IPS-NIHi7 (cell line): ENCODE measurements at regions not wholly inside any gene's neighbourhood (a gene's known extent, or its start where the extent isn't known, plus 50 kb on each side); places are given as distances from the start of the nearest gene placed in this dataset.
A peak's percentile ranks its signal among the peaks of the same experiment; 100 is the strongest.

ENCODE experiments used
- DNase-seq: peaks from one replicate; pipeline ENCODE4 v3.0.0; 2012; ENCODE audit warnings: mixed read lengths; ENCODE audit errors: extremely low spot score

- no peak for DNase-seq
Measured at GRCh38 chr3:18681818-18682345, 256.7 kb upstream of the SATB1 start.

DNA sequence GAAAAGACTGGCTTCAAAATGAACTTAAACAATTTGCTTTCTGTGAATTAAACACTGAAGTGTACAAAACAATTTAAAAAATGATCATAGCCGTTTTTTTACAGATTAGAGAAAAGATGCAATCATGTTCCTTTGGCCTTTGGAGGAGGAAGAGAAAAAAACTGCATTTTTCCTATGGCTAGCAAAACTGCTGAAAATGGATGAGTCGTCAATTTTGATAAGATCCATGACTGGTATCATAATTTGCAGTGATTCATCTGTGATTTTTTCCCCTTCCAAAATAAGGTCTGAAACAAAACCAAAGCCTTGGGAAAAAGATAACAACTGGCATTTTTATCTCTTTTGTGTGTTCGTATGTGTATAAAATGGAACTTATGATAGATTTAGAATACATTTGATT is 255.6 kb upstream of the SATB1 start:
- DNase-seq = no peak

- no peak for DNase-seq
Measured at GRCh38 chr3:18679238-18679637, 254.1 kb upstream of the SATB1 start.

- DNase-seq = no peak
Measured at GRCh38 chr3:18675197-18675596, 250.1 kb upstream of the SATB1 start.

GRCh38 chr3:18672561-18672960 is 247.4 kb upstream of the SATB1 start:
- no peak for DNase-seq

- DNase-seq = no peak
Measured at GRCh38 chr3:18670759-18671158, 245.6 kb upstream of the SATB1 start.

- no peak for DNase-seq
Measured at GRCh38 chr3:18669374-18669773, 244.2 kb upstream of the SATB1 start.

- peak; percentile 31 for DNase-seq
Measured at GRCh38 chr3:18667552-18667951, 242.4 kb upstream of the SATB1 start.

DNA sequence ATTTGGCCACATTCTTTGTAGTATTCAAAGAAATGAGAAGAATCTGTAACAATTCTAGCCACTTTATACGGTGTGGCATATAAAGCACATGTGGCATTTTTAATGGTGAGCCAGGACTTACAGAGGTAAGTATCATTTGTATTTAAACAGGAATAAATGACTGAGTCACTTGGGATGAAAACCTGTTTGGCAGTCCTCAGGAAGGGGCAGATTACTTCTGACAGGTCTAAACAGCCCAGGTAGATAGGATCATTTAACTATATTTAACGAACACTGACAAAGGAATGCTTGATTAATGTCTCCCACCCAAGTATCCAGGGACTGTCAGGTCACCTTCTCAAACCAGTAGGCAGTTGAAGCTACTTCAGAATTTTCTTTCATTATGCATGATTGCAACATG is 241.5 kb upstream of the SATB1 start:
- no peak for DNase-seq

DNA sequence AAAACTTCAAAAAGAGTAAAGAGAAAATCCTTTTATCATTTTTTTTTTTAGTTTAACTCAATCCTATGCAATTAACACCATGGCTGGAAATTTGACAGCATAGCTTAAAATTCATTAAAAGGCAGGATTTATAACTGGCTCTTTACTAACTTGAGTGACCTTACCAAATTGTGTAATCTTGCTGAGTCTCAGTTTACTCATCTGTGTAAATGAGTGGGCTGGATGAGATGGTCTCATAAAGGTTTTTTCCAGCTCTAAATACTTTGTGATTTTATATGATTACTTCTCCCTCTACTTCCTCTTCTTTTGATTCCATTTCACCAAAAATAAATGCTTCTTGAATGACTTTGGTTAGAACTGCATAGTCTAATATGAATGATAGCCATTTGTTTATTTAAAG is 234.9 kb upstream of the SATB1 start:
- no peak for DNase-seq

- no peak for DNase-seq
Measured at GRCh38 chr3:18657858-18658820, 233.0 kb upstream of the SATB1 start.

DNA sequence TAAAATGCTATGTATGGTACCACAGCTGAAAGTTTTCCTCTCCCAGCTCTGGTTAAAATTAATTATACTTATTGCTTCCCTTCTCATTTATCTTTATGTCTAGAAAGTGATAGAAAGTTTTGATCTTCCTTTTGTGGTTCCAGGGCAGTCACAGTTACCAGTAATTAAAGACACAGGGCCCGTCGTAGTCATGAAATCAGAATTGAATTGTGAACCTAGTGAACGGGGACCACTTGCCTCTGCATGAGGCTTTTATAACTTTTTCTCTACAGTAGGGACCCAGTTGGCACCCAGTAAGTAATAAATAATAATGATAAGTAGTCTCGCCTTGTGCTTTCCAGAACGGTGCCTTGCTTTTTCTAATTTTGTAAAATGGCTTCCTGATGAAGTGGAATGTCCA is 231.7 kb upstream of the SATB1 start:
- DNase-seq = no peak

GRCh38 chr3:18656410-18656809 is 231.3 kb upstream of the SATB1 start:
- DNase-seq = no peak

- DNase-seq = no peak
Measured at GRCh38 chr3:18655827-18656226, 230.7 kb upstream of the SATB1 start.

DNA sequence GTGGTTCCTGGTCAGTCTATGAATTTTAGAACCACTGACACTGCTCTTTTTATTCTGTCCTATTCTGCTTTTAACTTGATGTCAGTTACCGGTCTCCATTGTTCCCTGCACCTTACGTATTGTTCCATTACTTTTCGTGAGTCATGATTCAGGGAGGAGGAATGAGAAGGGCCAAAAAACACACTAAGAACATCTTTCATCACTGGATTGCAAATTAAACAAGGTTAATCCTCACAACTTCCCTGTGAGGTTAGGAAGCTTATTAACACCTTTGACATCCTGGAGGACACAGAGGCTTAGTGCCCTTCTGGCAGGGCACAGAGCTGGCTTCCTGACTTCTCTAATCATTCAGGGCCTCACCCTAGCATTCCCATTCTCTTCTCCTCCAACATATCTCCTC is 227.6 kb upstream of the SATB1 start:
- no peak for DNase-seq

- no peak for DNase-seq
Measured at GRCh38 chr3:18650731-18651130, 225.6 kb upstream of the SATB1 start.

- no peak for DNase-seq
Measured at GRCh38 chr3:18649666-18650363, 224.7 kb upstream of the SATB1 start.

- no peak for DNase-seq
Measured at GRCh38 chr3:18648868-18649462, 223.8 kb upstream of the SATB1 start.

DNA sequence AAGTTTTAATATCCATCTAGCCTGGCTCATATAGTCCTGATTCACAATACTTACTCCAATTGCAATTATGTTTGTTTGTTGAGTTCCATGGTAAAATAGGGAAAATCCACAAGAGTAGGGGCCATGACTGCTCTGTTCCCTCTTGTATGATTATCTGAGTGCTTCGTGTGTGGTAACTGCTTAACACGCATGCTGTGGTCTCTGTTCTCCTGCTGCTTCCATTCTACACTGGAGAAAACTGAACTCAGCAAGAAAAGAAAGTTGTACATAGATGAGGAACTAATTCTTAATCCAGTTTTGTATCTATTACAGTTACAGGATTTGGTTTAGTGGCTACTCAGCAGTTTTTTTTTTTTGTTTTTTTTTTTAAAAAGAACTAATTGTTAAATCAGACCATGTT is 223.0 kb upstream of the SATB1 start:
- DNase-seq = no peak

DNA sequence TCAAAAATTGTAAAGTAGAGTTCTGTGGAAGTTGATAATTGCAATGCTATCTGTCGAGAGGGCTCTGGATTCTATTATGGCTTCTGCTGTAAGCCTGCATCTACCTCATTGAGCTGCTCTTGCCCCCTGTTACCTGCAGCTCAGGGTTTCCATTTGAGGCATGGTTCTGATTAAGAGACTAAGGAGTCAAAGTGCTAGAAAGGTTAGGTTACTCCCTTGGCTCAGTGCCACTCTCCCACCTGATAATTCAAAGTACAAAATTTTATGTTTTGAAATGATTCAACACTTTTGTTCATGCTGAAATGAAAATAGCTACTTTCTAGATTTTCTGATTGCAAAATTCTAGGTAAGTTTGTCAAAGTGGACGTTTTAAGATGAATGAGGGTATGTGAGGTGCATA is 220.5 kb upstream of the SATB1 start:
- DNase-seq = no peak

DNA sequence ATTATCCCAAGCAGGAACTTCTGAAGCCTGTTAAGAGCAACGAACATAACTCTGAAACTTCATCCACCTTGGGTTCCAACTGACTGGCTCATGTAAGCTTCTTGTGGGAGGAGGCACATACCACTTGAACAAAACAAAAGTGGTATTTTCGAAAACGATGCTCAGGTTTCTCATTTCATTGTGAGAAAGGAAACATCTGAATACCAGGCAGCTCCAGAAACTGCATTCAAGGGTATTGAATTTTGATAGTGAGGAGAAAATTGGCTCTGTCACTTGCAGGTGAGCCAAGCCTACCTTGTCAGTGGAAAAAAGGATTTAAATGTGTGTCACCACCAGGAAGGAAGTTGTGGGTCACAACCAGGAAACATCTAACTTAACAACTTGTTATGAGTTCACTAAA is 218.1 kb upstream of the SATB1 start:
- DNase-seq = no peak

DNA sequence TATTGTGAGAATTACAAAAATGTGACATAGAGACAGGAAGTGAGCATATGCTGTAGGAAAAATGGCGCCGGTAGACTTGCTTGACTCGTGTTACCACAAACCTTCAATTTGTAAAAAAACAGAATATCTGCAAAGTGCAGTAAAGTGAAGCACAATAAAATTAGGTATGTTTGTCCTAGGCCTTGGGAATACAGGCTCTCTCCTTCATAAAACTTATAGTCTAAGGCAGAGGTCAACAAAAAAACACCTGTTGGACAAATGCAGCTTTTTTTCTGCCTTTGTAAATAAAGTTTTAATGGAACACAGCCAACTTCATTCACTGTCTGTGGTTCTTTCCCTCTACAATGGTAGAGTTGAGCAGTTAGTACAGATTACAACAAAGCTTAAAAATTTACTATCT is 216.8 kb upstream of the SATB1 start:
- DNase-seq = no peak
